GM19023 (cell line): ENCODE measurements at regions not wholly inside any gene's neighbourhood (a gene's known extent, or its start where the extent isn't known, plus 50 kb on each side); places are given as distances from the start of the nearest gene placed in this dataset.
"Not testable (repeated sequence)": the region's sequence is repeated elsewhere in the genome, so short reads cannot be mapped to it uniquely, and the experiment has no call there.

Source experiments
- ATAC-seq: cut with Tn5 transposase; IDR thresholded peaks from one replicate; pipeline ENCODE4 v1.9.1; 2021; ENCODE audit warnings: mild to moderate bottlenecking, moderate library complexity; ENCODE audit not compliant: unreplicated experiment

DNA sequence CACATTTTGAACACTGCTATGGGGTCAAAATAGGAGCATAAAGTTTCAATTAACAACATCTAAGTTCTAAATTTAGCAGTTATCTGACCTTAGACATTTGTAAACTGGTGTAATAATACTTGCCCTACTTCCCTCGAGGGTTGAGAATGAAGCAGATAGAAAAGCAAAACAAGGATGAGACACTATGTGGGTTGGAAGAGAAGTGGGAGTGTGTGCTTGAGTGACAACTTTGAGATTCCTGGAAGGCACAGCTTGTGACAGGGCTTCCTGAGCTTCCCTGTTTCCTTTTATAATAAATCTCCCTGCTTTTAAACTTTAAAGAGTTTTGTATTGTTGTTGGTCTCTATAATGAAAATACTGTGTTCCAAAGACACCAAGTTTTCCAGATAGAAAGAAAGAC, 128.6 kb upstream of the CHST9 start:
- no peak for ATAC-seq

DNA sequence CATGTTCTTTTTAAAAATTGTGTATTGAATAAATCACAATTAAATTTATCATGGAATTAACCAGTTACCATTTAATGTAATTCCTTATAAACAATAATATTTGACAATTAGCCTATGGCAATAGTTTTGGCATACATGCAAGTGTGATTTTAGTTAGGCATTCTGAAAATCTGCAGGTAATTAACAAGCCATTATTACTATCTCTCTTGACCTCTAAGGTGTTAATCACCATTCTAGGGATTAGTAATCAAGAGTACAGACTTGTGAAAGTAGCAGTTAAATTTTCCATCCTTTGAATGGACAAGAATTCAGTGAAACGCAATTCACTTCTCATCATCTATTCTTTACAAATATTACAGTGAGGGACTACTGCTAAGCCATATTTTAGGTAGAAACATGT, 127.7 kb upstream of the CHST9 start:
- ATAC-seq = no peak

DNA sequence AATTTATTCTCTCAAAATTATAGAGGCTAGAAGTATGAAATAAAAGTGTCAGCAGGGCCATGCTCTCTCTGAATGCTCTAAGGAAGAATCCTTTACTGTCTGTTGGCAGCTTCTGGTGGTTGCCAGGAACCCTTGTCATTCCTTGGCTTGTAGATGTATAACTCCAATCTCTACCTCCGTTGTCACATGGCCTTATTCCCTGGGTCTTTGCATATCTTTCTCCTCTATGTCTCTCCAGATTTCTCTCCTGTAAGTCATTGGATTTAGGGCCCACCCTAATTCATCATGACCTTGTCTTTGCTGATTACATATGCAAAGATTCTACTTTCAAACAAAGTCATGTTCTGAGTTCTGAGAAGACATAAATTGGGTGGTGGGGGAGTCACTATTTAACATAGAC, 127.0 kb upstream of the CHST9 start:
- no peak for ATAC-seq

DNA sequence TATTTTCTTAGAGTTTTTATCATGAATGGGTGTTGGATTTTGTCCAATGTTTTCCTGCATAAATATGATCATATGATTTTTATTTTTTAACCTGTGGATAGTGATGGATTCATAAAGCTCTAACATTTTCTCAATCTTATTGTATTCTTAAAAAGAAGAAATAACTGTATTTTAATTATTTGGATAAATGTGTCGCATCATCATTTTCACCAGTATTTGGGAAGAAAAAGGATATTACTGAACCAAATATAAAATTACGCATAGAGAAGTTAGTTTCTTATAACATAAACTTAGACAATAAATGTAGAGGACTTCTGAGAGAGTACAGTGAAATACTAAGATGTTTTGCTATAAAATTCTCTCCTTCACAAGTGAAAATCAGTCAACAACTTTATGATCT, 126.0 kb upstream of the CHST9 start:
- ATAC-seq = no peak

DNA sequence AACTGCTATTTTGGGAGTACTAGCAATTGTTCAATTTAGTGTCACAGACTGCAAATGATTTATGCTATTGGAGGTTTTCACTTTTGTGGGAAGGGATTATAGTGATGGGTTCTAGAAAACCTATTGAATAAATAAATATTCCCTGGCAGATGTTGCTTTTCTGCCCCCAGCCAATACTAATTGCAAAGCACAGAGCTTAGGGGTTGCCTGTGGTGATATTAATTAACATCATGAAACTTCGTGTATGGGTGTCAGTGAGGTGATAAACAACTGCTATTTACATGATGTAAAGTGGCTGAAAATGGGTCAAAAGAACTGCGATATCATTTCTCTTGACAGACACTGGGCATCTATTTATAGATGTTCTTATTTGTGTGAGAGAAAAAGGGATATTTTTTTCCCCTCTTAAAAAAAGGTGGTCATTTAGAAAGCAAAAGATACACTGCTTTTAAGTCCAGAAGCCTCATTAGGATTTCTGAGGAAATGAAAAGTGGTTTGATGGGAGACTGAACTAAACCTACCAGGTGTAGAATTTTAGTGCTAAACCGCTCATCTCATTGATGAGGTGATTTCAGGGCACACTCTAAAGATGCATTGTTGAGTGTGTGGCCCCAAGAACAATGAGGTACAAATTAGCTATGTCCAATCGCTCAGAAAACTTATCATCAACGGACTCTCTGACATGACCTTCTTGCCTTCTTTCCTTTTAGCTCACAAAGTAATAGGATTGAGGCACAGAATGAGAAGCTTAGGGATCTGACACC, 116.7 kb upstream of the CHST9 start:
- no peak for ATAC-seq

DNA sequence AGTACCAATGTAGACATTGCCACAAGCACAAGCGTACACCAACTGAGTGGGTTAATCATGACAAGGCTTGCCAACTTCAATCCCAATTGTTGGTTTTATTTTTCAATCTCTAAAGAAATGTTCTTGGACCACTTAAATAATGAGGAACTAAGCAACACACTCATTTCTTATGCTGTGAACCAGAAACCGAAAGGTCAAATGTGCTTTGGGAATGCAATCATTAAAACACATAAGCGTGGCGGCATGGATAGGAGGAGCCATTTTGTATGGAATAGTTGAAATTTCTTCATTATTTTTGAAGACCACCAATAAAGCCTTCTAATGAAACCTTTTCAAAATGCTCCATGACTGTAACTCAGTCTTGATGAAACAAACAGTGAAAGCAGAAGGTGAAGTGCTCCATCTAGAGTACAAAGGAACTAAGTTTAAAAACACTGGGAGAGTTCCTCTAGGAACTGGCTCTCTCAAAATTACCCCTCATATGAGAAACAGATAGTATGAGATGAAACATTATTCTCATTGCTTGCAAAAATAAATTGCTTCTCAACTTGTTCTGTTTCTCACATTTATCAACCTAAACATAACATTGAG, 113.2 kb upstream of the CHST9 start:
- ATAC-seq = no peak

DNA sequence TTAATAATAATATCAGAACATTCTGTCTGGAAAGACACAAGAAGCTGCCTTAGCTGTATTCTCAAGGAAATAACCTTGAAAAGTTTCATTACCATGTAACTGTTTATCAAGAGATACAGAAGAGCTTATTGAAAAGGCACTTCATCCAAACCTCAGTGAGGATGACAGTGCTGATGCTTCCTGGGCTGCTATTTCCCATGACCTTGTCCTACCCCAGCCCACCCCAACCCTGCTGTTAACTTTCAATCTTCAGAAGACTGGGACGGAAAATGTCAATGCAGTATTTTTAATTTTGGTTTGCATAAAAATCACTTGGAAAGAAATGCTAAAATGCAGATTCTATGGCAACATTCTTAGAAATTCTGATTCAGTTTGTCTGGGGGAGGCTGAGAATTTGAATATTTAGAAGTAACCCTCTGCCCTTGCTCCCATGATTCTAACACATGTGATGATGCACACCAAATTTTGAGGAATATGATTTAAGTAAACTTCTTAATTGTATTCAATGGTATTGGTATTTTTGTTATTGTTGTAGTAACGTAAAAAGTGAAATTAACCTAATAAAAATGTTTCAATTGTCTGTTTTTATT, 101.0 kb upstream of the CHST9 start:
- ATAC-seq = not testable (repeated sequence)

DNA sequence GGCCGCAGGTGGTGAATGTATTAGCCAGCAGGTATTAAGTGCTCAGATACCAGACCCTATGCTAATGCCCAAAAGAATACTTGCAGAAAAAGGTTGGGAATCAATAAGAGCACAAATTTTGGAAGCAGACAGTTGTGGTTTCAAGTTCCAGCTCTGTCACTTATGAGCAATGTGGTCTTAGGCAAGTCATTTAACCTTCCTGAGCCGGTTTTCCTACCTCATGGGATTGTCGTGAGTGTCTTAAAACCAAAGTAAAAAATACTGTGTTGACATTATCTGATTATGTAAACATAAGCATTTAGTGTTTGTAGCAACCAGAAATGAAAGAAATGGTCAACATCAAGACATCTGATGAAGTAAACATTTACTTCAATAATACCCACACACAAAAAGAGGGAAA, 93.0 kb upstream of the CHST9 start:
- ATAC-seq = no peak

DNA sequence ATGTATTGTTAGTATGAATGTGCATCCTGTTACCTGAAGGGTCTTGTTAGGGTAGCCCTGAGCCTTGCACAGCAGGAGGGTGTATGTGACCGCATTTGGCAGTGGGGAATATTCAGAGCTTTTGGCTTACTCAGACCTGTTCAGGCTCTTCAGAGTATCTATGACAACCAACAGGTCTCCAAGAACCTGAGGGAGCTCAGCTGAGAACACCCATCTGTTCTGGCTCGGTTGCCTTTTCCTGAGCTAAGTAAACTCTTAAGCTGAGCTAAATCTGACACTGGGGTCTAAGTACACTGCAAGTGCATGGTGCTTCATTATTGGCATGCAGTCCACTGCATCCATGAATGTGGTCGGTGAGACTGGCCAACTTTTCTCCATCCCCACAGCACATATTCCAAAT, 92.4 kb upstream of the CHST9 start:
- no peak for ATAC-seq

DNA sequence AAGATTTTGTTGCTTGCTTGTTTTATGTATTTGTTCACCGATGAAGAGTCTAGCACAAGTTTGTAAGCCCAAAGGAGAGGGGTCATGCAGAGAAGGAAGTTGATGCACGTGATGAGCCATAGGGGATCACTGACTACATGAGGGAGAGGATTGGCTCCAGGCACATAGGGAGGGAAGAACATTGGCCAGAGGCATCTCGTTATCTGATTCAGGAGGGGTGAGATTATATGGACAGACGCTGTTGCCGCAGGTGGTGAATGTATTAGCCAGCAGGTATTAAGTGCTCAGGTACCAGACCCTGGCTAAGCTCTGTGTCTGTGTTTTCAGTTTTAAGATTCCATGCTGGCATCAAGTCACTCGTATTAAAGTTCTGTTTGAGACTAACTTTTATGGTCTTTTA, 91.8 kb upstream of the CHST9 start:
- no peak for ATAC-seq

DNA sequence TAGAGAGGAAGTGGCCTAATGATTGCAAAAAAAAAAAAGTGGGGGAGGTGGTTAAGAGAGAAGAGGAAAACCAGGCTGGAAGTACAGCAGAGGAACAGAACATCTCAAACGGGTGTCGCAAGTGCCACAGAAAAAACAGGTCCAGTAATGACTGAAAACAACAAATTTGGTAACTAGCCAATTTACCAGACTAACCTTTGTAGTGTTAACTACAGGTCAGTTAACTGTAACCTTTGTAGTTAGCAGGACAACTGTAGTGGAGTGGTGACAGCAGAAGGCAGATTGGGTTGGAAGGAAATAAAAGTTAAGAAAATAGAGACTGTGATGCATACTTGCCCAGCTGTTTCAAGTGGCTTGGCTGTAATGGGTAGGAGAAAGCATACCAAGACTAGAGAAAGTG, 91.4 kb upstream of the CHST9 start:
- no peak for ATAC-seq

DNA sequence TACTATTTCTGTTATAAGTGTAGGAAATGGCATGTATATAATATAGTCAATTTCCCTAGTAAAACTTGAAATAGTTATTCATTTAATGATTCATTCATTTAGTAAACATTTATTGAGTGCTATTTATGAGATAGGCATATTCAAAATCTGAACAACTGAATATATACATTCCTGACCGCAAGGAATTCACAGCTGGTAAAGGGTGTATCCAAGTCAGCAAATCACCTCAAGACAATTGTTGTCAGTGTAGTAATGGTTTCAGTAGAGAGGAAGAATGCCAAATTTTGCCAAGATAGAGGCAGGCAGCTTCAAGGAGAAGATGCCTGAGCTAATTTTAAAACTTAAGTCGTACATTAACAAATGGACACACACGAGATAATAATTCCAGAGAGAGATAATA, 89.8 kb upstream of the CHST9 start:
- ATAC-seq = no peak

DNA sequence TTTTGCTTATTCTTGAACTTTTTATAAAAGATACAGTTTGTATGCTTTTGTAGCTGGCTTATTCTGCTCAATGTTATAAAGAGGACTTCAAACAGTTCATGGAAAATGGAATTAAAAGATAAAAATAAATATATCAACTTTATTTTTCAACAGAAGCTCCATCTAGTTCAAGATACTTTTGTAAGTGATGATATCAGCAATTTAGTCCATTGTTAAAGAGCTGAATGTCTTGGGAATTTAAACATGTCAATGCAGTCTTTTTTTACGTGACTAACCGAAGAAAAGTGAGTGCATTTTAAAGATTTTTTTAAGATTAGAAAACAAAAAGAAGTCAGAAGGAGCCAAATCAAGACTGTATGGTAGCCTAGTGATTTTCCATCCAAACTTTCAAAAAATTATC, 85.4 kb upstream of the CHST9 start:
- ATAC-seq = no peak

DNA sequence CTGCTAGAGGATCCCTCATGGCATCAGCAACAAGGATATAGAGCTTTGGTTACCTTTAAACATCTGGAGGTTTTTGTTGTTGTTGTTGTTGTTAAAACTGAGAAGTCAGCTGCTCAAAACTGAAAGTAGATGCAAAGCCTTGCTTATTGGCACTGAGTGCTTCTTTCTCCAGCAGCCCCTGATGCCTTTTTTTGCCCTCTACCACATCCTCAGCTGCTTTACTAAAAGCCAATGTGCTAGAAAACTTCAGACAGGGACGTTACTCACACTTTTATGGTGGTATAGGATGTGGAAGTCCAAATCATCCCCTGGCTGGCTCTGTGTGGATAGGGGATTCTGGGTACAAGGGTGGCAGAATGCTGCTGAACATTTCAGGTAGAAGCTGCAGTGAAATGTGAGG, 78.3 kb upstream of the CHST9 start:
- no peak for ATAC-seq

DNA sequence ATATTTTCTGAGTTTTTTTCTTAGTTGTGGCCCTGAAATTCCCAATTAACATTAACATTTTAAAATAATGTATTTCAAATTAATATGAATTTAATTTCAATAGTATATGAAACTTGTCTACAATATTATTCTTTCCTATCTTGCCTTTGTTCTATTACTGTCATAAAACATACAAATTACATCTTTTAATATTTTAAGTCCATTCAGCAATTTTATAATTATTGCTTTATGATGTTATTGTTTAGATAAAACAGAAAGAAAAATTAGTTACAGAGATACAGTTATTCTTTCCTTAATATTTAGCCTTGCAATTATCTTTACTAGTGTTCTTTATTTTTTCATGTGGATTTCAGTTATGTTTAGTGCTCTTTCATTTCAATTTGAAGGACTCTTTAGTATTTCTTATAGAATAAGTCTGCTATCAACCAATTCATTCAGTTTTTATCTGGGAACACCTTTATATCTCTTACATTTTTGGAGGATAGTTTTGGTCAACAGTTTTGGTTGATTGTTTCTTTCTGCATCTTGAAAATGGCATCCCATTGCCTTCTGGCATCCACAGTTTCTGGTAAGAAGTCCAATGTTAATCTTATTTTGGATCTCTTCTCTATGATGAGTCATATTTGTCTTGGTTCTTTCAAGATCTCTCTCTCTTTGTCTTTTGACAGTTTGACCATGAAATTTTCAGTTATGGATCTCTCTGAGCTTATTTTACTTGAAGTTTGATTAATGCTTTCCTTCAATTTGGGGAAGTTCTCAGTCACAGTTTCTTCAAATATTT, 76.9 kb upstream of the CHST9 start:
- ATAC-seq = no peak

DNA sequence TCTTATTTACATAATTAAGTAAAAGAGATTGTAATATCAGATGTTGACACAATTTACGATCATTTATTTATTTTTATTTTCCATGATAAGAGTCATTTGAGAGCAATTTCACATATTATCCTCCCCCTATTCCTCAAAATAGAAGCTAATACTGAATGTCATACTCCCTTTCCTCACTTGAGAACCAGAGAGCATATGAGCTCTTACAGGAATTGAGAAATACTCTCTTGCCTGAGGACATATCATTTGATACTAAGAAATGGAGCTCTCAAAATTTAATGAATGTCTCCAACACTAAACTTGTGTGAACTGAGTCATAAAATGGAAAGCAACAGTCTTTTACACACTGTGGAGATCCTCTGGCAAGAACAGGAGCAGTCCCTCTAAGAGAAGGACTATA, 68.5 kb upstream of the CHST9 start:
- no peak for ATAC-seq

DNA sequence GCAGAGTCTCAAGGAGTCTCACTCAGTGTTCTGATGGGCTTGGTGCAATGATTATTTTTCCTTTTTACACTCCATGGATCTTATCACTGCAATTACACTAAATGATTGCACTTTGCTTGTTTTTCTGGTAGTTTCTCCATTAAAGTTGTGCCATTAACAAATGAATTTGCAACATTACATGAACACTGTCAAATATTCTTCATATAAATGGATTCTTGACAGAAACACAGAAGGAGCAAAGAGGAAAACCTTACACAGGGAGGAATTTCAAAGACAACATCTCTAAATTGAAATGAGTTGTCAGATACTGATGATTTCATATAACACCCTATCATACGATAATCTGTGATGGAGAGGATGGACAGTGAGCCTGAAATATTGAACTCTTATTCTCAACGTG, 65.4 kb upstream of the CHST9 start:
- ATAC-seq = no peak

DNA sequence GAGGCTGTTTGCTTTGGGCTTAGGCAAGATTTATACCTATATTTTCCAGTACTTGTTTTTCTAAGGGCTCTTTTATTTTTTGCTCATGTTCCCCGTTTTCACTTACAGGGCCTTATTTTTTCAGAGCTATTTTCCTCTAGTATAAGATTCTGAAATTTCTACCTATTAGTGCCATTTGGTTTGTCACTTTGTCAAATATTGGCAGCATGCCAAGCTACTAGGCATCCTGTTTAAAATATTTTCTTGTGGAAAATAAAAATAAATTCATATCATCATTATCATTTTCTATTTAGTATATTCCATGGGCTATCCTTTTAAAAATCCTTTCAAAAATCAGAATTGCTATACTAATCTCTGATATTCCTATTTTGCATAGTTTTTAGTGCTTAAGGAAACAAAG, 64.8 kb upstream of the CHST9 start:
- ATAC-seq = no peak

DNA sequence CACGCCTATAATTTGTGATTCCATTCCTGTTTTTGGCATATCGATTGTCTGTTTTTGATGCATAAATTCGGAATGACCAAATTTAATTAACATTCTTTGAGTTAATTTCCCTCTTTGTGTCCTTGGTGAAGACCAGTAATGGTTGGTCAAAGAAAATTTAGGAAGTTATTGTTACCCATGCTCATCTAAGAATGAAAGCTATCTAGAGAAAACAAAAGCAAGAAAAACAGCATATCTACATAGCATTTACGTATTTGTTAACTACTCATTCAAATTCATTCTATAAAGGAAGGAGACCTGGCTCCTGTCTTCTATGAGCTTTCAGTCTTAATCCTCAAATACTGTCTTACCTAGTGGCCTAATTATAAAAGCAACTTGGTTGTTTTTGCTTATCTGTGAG, 59.2 kb upstream of the CHST9 start:
- ATAC-seq = no peak

DNA sequence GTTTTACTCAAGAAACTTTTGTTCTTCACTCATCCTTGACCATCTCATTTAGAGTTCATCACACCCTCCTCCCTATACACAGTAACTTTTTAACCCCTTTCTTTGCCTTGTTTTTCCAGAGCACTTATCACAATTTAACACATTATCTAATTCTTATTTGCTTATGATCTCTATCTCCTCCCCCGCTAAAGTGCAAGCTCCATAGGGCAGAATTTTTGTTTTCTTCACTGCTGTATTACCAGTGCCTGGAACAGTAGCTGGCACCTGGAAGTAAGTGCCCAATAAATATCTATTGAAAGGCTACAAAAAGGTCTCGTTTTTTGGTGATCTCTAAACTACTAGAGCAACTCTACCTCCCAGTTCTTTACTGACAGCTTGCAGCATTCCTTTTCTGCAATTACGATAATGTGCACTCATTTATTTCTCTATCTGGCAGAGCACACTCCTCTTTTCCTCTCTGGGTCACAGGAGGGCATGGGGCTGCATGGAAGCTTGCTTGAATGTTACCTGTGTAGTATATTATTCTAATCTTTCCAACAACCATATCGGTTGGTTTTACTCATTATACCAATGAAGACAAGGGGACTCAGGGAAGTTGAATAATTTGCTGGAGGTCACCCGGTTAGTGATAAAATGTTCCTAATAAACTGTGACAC, 57.4 kb upstream of the CHST9 start:
- ATAC-seq = no peak

DNA sequence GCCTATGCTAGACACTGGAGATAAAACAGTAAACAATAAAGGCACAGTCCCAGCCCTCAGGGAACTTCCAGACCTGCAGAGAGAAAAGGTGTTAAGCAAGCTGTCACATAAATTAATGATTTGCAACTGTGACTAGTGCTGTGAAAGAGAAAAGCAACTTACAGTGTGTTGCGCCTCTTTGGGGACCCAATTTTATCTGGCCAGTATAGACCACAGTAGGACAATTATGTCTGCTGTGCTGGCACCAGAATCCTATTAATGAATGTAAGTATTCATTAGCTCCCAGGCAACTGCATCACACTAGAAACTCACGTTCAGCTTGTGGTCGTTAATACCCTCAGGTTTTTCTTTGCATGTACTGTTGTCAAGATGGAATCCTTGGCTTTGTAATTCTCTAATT, 55.3 kb upstream of the CHST9 start:
- no peak for ATAC-seq
